HG03159 (cell line): ENCODE measurements at regions not wholly inside any gene's neighbourhood (a gene's known extent, or its start where the extent isn't known, plus 50 kb on each side); places are given as distances from the start of the nearest gene placed in this dataset.

Experiments
- ATAC-seq: cut with Tn5 transposase; IDR thresholded peaks from one replicate; pipeline ENCODE4 v1.9.1; 2021; ENCODE audit warnings: mild to moderate bottlenecking, moderate library complexity; ENCODE audit not compliant: unreplicated experiment

DNA sequence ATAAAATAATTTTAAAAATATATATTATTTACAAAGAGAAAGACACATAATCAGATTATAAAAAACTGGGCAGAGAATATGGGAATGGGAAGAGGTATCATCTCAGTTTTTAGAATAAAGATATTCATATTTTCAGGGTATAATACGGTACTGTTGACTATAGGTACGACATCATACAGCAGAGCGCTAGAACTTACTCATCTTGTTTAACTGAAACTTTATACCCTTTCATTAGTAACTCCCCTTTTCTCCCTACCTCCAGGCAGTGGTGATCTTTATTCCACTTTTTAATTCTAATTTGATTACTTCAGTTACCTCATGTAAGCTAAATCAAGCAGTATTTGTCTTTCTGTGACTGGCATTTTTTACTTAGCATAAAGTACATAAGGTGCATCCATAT, 742.1 kb downstream of the MTRR start:
- ATAC-seq, result no peak

- no peak for ATAC-seq
Observed at GRCh38 chr5:8613078-8613685, 744.2 kb downstream of the MTRR start.

GRCh38 chr5:8615142-8615858, 746.4 kb downstream of the MTRR start:
- ATAC-seq, result no peak

GRCh38 chr5:8628521-8628920, 759.6 kb downstream of the MTRR start:
- ATAC-seq, result no peak

- no peak for ATAC-seq
Observed at GRCh38 chr5:8633259-8633658, 764.3 kb downstream of the MTRR start.

GRCh38 chr5:8633696-8634095, 764.7 kb downstream of the MTRR start:
- ATAC-seq, result no peak

GRCh38 chr5:8634219-8634618, 765.3 kb downstream of the MTRR start:
- ATAC-seq, result no peak

DNA sequence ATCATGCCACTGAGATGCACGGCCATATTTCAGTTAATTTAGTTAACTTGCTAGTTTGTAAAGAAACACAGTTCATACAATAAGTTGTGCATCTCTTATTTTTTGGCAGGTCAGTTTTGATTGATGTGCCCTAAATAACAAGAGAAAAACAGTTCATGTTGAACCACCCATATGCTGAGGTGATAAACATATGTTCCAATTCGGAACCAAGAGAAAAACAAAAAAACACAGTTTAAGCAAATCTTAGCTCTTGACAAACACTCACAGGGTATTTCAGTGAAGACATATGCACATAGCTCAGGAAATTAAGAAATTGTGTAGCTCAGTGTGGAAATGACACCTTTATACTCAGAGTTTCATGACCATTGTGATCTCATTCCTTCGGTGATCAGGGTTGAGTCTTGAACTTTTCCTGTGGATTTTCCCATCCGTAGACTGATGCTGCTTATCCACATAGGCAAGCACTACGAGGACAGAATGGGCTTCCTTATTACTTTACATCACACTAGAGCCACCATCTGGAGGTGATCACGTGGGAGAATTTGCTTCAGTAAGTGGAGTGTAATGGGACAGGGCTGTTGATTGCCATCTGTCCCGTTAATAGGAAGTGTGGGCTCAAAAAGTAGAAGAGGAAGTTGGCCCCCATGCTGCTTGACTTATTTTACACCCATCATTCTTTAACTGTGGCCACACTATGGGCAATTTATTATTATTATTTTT, 773.0 kb downstream of the MTRR start:
- ATAC-seq, result no peak

DNA sequence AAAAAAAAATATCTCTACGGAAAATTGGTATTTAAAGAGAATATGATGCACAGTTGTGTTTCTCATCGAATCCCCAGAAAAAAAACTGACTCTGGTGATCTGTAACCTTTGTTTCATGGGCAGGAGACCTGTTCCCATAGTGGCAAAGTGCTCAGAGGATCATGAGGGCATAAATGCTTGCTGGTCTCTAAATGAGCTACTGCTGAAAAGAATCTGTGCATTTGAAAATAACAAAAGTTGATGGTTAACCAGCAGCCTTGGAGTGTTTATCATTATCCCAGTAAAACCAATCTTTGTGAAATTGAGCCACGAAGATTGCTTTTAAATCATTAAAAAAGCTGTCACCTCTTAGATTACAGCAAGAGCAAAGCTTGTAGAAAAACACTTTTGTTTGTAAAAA, 775.4 kb downstream of the MTRR start:
- no peak for ATAC-seq

GRCh38 chr5:8647111-8647510, 778.2 kb downstream of the MTRR start:
- ATAC-seq, result no peak

DNA sequence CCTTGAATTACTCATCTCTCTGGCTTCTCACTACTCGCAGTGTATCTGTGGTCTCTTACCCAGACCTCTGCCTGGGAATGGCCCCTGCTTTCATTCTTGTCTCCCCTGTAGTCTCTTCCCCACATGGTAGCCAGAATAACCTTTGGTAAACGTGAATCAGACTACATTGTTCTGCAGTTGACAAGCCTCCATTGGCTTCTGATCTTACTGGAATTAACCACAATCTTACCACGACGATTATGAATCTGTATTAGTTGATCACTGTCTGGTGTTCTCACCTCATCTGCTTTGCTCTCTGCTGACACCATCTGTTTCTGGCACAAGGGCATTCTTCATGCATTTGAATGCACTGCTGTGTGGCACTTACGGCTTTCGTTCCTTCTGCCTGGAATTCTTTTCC, 781.2 kb downstream of the MTRR start:
- no peak for ATAC-seq

DNA sequence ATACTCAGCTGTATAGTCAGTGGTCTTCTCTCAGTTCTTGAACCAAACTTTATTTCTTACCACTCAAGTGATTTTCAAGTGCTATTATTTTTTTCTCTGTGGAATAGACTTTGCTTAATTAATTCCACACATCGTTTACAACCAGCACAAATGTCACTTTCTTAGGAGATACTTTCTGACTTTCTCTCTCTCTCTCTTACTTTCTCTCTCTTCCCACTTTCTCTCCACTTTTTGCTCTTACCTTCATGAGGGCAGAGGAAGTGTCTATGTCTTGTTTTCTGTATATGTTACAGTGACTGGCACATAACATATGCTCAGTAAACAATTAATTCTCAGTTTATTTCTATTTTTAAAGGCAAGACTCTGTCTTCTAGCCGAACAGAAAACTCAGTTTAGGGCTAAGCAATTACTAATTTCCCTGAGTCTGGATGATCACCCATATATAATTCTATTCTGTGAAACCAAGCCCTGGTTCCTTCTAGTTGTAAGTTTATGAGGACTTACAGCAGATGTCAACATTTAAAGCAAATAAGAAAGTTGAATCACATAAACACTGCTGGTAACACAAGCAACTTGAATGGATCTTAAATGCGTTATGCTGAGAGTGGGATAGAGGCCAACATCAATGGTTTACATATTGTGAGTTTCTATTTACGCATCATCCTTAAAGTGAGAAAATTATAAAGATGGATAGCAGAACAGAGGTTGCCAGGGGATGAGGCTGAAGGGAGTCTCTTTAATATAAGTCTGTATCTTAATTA, 791.4 kb downstream of the MTRR start:
- ATAC-seq, result no peak

DNA sequence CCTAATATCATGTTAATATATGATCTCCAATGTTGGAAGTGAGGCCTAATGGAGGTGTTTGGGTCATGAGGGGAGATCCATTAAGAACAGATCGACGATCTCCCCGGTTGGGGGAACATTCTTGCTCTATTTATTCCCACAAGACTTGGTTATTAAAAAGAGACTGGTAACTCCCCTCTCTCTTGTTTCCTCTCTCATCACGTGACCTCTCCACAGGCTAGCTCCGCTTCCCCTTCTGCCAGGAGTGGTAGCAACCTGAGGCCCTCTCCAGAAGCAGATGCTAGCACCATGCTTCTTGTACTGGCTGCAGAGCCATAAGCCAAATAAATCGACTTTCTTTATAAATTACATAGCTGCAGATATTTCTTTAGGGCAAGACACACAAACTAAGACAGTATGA, 794.4 kb downstream of the MTRR start:
- ATAC-seq, result no peak

GRCh38 chr5:8675182-8675581, 806.2 kb downstream of the MTRR start:
- no peak for ATAC-seq

- no peak for ATAC-seq
Observed at GRCh38 chr5:8676695-8677094, 807.7 kb downstream of the MTRR start.

DNA sequence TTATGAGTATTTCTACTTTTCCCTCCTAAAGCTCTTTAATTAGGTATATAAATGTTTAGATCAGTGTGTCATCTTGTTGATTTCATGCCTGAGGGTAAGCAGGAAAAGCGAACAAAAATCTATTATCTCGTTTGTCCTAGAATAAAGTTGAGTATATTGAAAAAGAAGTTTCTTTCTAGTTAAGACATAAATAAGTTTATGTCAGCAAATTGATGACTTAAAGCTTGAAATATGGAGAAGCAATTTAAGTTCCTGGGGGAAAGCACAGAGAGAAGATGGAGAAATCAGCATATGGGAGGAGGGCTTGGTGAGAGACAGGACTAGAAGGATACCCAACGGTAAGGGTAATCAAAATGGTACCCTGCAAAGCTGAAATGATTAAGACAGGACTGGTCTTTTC, 813.4 kb downstream of the MTRR start:
- ATAC-seq, result no peak

DNA sequence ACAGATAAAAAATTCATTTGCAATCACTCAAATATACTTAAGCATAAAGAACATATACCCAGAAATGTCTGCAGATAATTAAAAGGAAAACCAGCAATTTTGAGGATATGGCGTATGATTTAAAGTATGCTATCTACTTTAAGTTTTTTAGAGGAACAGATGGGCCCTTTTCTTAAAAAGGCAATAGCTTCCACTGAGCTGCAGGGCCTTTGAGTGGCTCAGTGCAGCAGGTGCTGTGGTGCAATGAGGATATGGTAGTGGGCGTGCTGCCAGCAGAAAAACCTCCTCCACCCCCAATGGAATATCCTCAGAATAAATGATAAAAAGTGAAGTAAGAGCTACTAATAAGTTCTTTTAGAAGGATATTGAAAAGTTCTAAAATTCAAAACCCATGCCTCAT, 814.5 kb downstream of the MTRR start:
- ATAC-seq, result no peak

DNA sequence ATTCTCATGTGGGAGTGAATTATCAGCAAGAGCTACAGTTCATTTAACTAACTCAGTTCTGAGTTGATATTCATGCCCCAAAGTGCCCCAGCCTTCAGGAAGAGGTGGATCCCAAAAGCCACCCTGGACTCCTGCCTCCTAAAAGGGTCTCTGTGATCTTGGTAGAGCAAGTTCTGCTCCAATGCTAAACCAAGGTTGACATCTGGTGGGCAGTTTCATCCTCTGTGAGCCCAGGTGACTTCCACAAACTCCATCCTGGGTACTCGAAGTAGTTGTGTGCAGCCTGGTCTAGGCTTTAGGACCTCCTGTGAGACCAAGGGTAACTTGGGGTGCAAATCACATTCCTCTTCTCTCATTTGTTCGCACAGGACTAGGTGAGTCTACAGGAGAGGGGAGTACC, 816.8 kb downstream of the MTRR start:
- ATAC-seq, result no peak

GRCh38 chr5:8686707-8687106, 817.8 kb downstream of the MTRR start:
- ATAC-seq, result no peak

- ATAC-seq, result no peak
Observed at GRCh38 chr5:8689773-8690172, 820.8 kb downstream of the MTRR start.

DNA sequence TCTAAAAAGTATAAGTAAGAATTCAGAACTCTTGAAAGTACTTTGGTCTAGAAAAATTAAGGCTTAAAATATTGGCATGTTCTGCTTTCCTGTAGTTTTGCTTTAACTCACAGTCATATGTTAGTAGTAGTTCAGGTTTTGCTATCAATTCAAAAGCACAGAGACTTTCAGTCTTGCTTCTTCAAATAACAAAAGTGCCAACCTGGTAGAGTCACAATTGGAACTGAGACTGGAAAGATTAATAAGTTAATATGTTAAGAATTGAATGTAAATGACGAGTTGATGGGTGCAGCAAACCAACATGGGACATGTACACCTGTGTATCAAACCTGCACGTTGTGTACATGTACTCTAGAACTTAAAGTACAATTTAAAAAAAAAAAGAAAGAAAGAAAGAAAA, 822.3 kb downstream of the MTRR start:
- ATAC-seq, result no peak
